ENCODE measurements at regions not wholly inside any gene's neighbourhood (a gene's known extent, or its start where the extent isn't known, plus 50 kb on each side); places are given as distances from the start of the nearest gene placed in this dataset.
"Not testable (repeated sequence)": the region's sequence is repeated elsewhere in the genome, so short reads cannot be mapped to it uniquely, and the experiment has no call there.

- DNase-seq, result no peak
Measured at GRCh38 chr7:42560866-42561265, 323.9 kb upstream of the GLI3 start.

GRCh38 chr7:42554932-42555331, 317.9 kb upstream of the GLI3 start:
- DNase-seq, result not testable (repeated sequence)

- DNase-seq, result no peak
Measured at GRCh38 chr7:42552227-42552626, 315.2 kb upstream of the GLI3 start.

GRCh38 chr7:42550706-42551470, 313.9 kb upstream of the GLI3 start:
- no peak for DNase-seq

- no peak for DNase-seq
Measured at GRCh38 chr7:42549866-42550485, 313.0 kb upstream of the GLI3 start.

GRCh38 chr7:42548816-42549611, 312.0 kb upstream of the GLI3 start:
- no peak for DNase-seq

GRCh38 chr7:42545049-42545724, 308.2 kb upstream of the GLI3 start:
- DNase-seq, result no peak

- DNase-seq, result no peak
Measured at GRCh38 chr7:42543953-42544352, 306.9 kb upstream of the GLI3 start.

- not testable (repeated sequence) for DNase-seq
Measured at GRCh38 chr7:42542446-42542845, 305.4 kb upstream of the GLI3 start.

- DNase-seq, result no peak
Measured at GRCh38 chr7:42534441-42534840, 297.4 kb upstream of the GLI3 start.

- DNase-seq, result no peak
Measured at GRCh38 chr7:42527004-42527403, 290.0 kb upstream of the GLI3 start.

GRCh38 chr7:42522227-42522991, 285.4 kb upstream of the GLI3 start:
- no peak for DNase-seq

GRCh38 chr7:42511027-42511426, 274.0 kb upstream of the GLI3 start:
- no peak for DNase-seq

- no peak for DNase-seq
Measured at GRCh38 chr7:42506097-42506496, 269.1 kb upstream of the GLI3 start.

GRCh38 chr7:42502022-42502421, 265.0 kb upstream of the GLI3 start:
- DNase-seq, result no peak

GRCh38 chr7:42495256-42495655, 258.2 kb upstream of the GLI3 start:
- DNase-seq, result no peak

GRCh38 chr7:42494736-42495135, 257.7 kb upstream of the GLI3 start:
- no peak for DNase-seq

GRCh38 chr7:42494199-42494710, 257.2 kb upstream of the GLI3 start:
- DNase-seq, result no peak

GRCh38 chr7:42493436-42494198, 256.6 kb upstream of the GLI3 start:
- no peak for DNase-seq

GRCh38 chr7:42492920-42493319, 255.9 kb upstream of the GLI3 start:
- DNase-seq, result no peak

GRCh38 chr7:42491106-42491505, 254.1 kb upstream of the GLI3 start:
- DNase-seq, result no peak

All from 8988T (cell line).